SK-N-SH (cell line): ENCODE measurements at regions not wholly inside any gene's neighbourhood (a gene's known extent, or its start where the extent isn't known, plus 50 kb on each side); places are given as distances from the start of the nearest gene placed in this dataset.

Source experiments
- CTCF ChIA-PET: fragments of 300-600, 350-600 bp; formaldehyde crosslinking; extraction: SDS; loops from one replicate; lab custom pipeline; 2021; lab: Yijun Ruan, JAX
- POLR2A ChIA-PET: fragments of 350-600 bp; sonication (Branson Sonifier 250); formaldehyde crosslinking; extraction: SDS; loops from one replicate; lab custom pipeline; 2020; ENCODE audit warnings: antibody characterized with exemption, inconsistent platforms; lab: Yijun Ruan, JAX
- DNase-seq: peaks from one replicate; pipeline ENCODE4 v3.0.0; 2012
- H2AFZ ChIP-seq: fragments of 200-600 bp; sonication (generic); 2 replicates; pipeline ENCODE4 v1.8.1; 2016; ENCODE audit warnings: antibody characterized with exemption, mild to moderate bottlenecking, low read depth
- H3F3A ChIP-seq: fragments of 200-600 bp; sonication (generic); replicated peaks from 2 replicates; pipeline ENCODE3; 2016; ENCODE audit warnings: antibody characterized with exemption, mild to moderate bottlenecking; ENCODE audit not compliant: insufficient read depth
- H3K27ac ChIP-seq, 2 experiments: fragments of 200-500 bp in 1 of 2; fragments of 200-600 bp in 1 of 2; sonication (Bioruptor generic) in 1 of 2; sonication (generic), shearing (Covaris generic) in 1 of 2; 2 replicates each; pipeline versions ENCODE4 v1.5.1 to v1.6.1; 2014 to 2016; ENCODE audit warnings: low read depth in 2 of 2, inconsistent platforms in 1 of 2, low read length in 1 of 2, mild to moderate bottlenecking in 1 of 2, mixed read lengths in 1 of 2
- H3K27me3 ChIP-seq: fragments of 200-600 bp; sonication (generic), shearing (Covaris generic); 2 replicates; pipeline ENCODE4 v1.6.1; 2016; ENCODE audit warnings: mixed run types; ENCODE audit not compliant: insufficient read depth
- H3K36me3 ChIP-seq, 2 experiments: fragments of 200-500 bp in 1 of 2; fragments of 200-600 bp in 1 of 2; sonication (Bioruptor generic) in 1 of 2; sonication (generic) in 1 of 2; replicated peaks in 1 of 2; 2 replicates each; pipeline versions ENCODE3 to v1.5.1; 2014 to 2016; ENCODE audit warnings: low read length in 1 of 2, mild to moderate bottlenecking in 1 of 2; ENCODE audit not compliant: insufficient read depth in 2 of 2, control insufficient read depth in 1 of 2
- H3K4me1 ChIP-seq, 2 experiments: fragments of 200-500 bp in 1 of 2; fragments of 200-600 bp in 1 of 2; sonication (Bioruptor generic) in 1 of 2; sonication (generic), shearing (Covaris generic) in 1 of 2; 2 replicates each; pipeline versions ENCODE4 v1.5.1 to v1.6.1; 2014 to 2016; ENCODE audit warnings: low read depth in 1 of 2, low read length in 1 of 2, mixed run types in 1 of 2; ENCODE audit not compliant: insufficient read depth in 2 of 2, control insufficient read depth in 1 of 2
- H3K4me2 ChIP-seq: fragments of 200-600 bp; sonication (generic), shearing (Covaris generic); 2 replicates; pipeline ENCODE4 v1.6.1; 2017; ENCODE audit warnings: mixed run types
- H3K4me3 ChIP-seq, 2 experiments: fragments of 200-500 bp in 1 of 2; fragments of 200-600 bp in 1 of 2; sonication (Bioruptor generic) in 1 of 2; sonication (generic), shearing (Covaris generic) in 1 of 2; 2 replicates each; pipeline versions ENCODE4 v1.5.1 to v1.8.1; 2014 to 2016; ENCODE audit warnings: low read depth in 2 of 2, inconsistent platforms in 1 of 2, low read length in 1 of 2, mild to moderate bottlenecking in 1 of 2, mixed read lengths in 1 of 2, moderate library complexity in 1 of 2
- H3K79me2 ChIP-seq: fragments of 200-600 bp; sonication (generic); 2 replicates; pipeline ENCODE4 v1.8.1; 2017; ENCODE audit warnings: mild to moderate bottlenecking; ENCODE audit not compliant: insufficient read depth
- H3K9ac ChIP-seq: fragments of 200-600 bp; sonication (generic); 2 replicates; pipeline ENCODE4 v1.6.1; 2017; ENCODE audit warnings: mixed run types
- H3K9me2 ChIP-seq: fragments of 200-600 bp; sonication (generic); 2 replicates; pipeline ENCODE4 v1.6.1; 2017; ENCODE audit warnings: mixed run types
- H3K9me3 ChIP-seq: fragments of 200-600 bp; sonication (generic); 2 replicates; pipeline ENCODE4 v1.6.1; 2017; ENCODE audit warnings: mixed run types, mild to moderate bottlenecking, moderate library complexity
- H4K20me1 ChIP-seq: fragments of 200-600 bp; sonication (generic); 2 replicates; pipeline ENCODE4 v1.6.1; 2017; ENCODE audit warnings: mild to moderate bottlenecking, mixed run types; ENCODE audit not compliant: insufficient read depth
- EP300 ChIP-seq, 2 experiments: IDR thresholded peaks; 2 replicates each; pipeline versions ENCODE4 v1.4.0 to v1.6.1; 2012; ENCODE audit warnings: borderline replicate concordance in 1 of 2, low read depth in 1 of 2, low read length in 1 of 2
- FOXJ3 ChIP-seq: sonication (generic); formaldehyde crosslinking; IDR thresholded peaks from 2 replicates; pipeline ENCODE4 v1.5.1; 2020; ENCODE audit warnings: mild to moderate bottlenecking, missing genetic modification reagents
- FOXM1 ChIP-seq: IDR thresholded peaks from 2 replicates; pipeline ENCODE4 v1.4.0; 2012; ENCODE audit warnings: low read depth, mild to moderate bottlenecking
- GABPA ChIP-seq: IDR thresholded peaks from 2 replicates; pipeline ENCODE4 v1.4.0; 2012; ENCODE audit warnings: low read depth, mild to moderate bottlenecking
- JUND ChIP-seq: IDR thresholded peaks from 2 replicates; pipeline ENCODE4 v1.4.0; 2012
- MAX ChIP-seq: IDR thresholded peaks from 2 replicates; pipeline ENCODE4 v1.4.0; 2012; ENCODE audit warnings: low read depth
- NFIC ChIP-seq: IDR thresholded peaks from 2 replicates; pipeline ENCODE4 v1.4.0; 2012; ENCODE audit warnings: borderline replicate concordance
- POLR2AphosphoS5 ChIP-seq: IDR thresholded peaks from 2 replicates; pipeline ENCODE4 v1.6.1; 2012; ENCODE audit warnings: low read depth, low read length
- RFX5 ChIP-seq: IDR thresholded peaks from 2 replicates; pipeline ENCODE4 v1.6.1; 2012; ENCODE audit warnings: mild to moderate bottlenecking, improper control_type of control experiment, low read length
- RXRA ChIP-seq: IDR thresholded peaks from 2 replicates; pipeline ENCODE4 v1.4.0; 2012; ENCODE audit warnings: low read depth, mild to moderate bottlenecking, borderline replicate concordance
- SIN3A ChIP-seq: IDR thresholded peaks from 2 replicates; pipeline ENCODE4 v1.6.1; 2012; ENCODE audit warnings: low read depth, mild to moderate bottlenecking, low read length, moderate library complexity, borderline replicate concordance
- SMC3 ChIP-seq: IDR thresholded peaks from 2 replicates; pipeline ENCODE4 v1.6.1; 2012; ENCODE audit warnings: low read depth, low read length, improper control_type of control experiment
- TAF1 ChIP-seq: IDR thresholded peaks from 2 replicates; pipeline ENCODE4 v1.6.1; 2012; ENCODE audit warnings: low read depth, mild to moderate bottlenecking, low read length, moderate library complexity, borderline replicate concordance
- TEAD4 ChIP-seq: IDR thresholded peaks from 2 replicates; pipeline ENCODE4 v1.4.0; 2012; ENCODE audit warnings: mild to moderate bottlenecking, borderline replicate concordance; ENCODE audit not compliant: insufficient read depth
- USF1 ChIP-seq: IDR thresholded peaks from 2 replicates; pipeline ENCODE4 v1.4.0; 2012; ENCODE audit warnings: low read depth, borderline replicate concordance
- WGBS: methylation state at CpG from one replicate; pipeline ENCODE4 v1.1.6; 2017; ENCODE audit warnings: low lambda C conversion rate; 5-methylcytosine and 5-hydroxymethylcytosine counted together
- TF ChIP-seq, protein P1 (sequence below): fragments of 150-350 bp; IDR thresholded peaks from 2 replicates; pipeline ENCODE4 v1.6.1; 2017; ENCODE audit warnings: antibody characterized with exemption, low read length, low read depth, borderline replicate concordance
- TF ChIP-seq, protein P2 (sequence below): fragments of 150-350 bp; IDR thresholded peaks from 2 replicates; pipeline ENCODE4 v1.6.1; 2016; ENCODE audit warnings: mild to moderate bottlenecking, low read depth, low read length
- TF ChIP-seq, protein P3 (sequence below): fragments of 200-600 bp; sonication (generic); IDR thresholded peaks from 2 replicates; pipeline ENCODE4 v1.6.1; 2017; ENCODE audit warnings: antibody characterized with exemption, mild to moderate bottlenecking, moderate library complexity

DNA sequence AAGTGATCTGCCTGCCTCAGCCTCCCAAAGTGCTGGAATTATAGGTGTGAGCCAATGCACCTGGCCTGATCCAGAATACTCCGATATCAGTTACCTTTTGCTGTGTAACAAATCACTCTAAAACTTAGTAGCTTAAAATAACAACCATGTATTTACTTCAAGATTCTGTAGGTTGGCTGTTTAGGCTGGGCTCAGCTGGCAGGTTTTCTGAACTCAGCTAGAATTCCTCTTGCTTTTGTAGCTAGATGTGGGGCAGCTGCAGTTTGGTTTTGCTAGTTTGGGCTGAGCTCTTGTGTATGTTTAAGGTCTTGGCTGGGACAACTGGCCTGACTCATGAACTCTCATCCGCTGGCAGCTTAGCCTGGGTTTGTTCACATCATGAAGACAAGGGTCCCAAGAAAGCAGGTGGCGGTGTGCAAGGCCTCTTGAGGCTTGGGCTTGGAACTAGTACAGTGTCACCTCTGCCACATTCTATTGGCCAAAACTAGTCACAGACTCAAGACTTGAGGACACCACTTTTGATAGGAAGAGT, 138.3 kb upstream of the SHB start:
- Histone ChIP-seq H3F3A (no peaks in the 10 kb centered on the region), H3K36me3 (no peaks in the 10 kb centered on the region), H3K79me2 (no peaks in the 10 kb centered on the region), H3K27me3 (no peaks in the 10 kb centered on the region), H3K4me2 (no peak overlapping the region), H3K4me1 (peaks cover 0 to 13% of the 10 kb centered on the region in 2 experiments; a peak in 1 of 4 replicates), H3K9me2 (no peaks in the 10 kb centered on the region), H4K20me1 (no peaks in the 10 kb centered on the region), H3K9ac (no peak overlapping the region), H3K4me3 (no peak overlapping the region), H3K9me3 (no peaks in the 10 kb centered on the region), H3K27ac (no peak overlapping the region), H2AFZ (no peak overlapping the region)
- TF ChIP-seq, protein P1, sequence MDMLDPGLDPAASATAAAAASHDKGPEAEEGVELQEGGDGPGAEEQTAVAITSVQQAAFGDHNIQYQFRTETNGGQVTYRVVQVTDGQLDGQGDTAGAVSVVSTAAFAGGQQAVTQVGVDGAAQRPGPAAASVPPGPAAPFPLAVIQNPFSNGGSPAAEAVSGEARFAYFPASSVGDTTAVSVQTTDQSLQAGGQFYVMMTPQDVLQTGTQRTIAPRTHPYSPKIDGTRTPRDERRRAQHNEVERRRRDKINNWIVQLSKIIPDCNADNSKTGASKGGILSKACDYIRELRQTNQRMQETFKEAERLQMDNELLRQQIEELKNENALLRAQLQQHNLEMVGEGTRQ, result no peak
- TF ChIP-seq USF1, result no peak
- TF ChIP-seq FOXJ3 (CRISPR knock-in tag), result no peak
- TF ChIP-seq TEAD4, result no peak
- no peak for TF ChIP-seq JUND
- TF ChIP-seq TAF1, result no peak
- TF ChIP-seq SMC3, result no peak
- TF ChIP-seq MAX, result no peak
- TF ChIP-seq FOXM1, result no peak
- no peak for TF ChIP-seq SIN3A
- TF ChIP-seq, protein P2, sequence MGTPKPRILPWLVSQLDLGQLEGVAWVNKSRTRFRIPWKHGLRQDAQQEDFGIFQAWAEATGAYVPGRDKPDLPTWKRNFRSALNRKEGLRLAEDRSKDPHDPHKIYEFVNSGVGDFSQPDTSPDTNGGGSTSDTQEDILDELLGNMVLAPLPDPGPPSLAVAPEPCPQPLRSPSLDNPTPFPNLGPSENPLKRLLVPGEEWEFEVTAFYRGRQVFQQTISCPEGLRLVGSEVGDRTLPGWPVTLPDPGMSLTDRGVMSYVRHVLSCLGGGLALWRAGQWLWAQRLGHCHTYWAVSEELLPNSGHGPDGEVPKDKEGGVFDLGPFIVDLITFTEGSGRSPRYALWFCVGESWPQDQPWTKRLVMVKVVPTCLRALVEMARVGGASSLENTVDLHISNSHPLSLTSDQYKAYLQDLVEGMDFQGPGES, result no peak
- no peak for TF ChIP-seq NFIC
- TF ChIP-seq, protein P3, sequence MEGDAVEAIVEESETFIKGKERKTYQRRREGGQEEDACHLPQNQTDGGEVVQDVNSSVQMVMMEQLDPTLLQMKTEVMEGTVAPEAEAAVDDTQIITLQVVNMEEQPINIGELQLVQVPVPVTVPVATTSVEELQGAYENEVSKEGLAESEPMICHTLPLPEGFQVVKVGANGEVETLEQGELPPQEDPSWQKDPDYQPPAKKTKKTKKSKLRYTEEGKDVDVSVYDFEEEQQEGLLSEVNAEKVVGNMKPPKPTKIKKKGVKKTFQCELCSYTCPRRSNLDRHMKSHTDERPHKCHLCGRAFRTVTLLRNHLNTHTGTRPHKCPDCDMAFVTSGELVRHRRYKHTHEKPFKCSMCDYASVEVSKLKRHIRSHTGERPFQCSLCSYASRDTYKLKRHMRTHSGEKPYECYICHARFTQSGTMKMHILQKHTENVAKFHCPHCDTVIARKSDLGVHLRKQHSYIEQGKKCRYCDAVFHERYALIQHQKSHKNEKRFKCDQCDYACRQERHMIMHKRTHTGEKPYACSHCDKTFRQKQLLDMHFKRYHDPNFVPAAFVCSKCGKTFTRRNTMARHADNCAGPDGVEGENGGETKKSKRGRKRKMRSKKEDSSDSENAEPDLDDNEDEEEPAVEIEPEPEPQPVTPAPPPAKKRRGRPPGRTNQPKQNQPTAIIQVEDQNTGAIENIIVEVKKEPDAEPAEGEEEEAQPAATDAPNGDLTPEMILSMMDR, result no peak
- no peak for TF ChIP-seq POLR2AphosphoS5
- TF ChIP-seq EP300 (IDR thresholded peaks at IDR 0.05; ENCODE audit: borderline replicate concordance in 1 of 2, low read depth in 1 of 2, low read length in 1 of 2), result no peak
- TF ChIP-seq RXRA, result no peak
- TF ChIP-seq GABPA, result no peak
- no peak for TF ChIP-seq RFX5
- 46% methylated on average over 3 of the region's 3 CpGs for WGBS
- no peak for DNase-seq
- CTCF ChIA-PET, result no interaction called here
- POLR2A ChIA-PET, result no interaction called here
